Stimulated activated CD8-positive, alpha-beta memory T cell treated with anti-CD3 and anti-CD28 coated beads, Interleukin-15, amount 100 ng/mL, for 1 hour (primary cell): ENCODE measurements at regions not wholly inside any gene's neighbourhood (a gene's known extent, or its start where the extent isn't known, plus 50 kb on each side); places are given as distances from the start of the nearest gene placed in this dataset.
"Not testable (repeated sequence)": the region's sequence is repeated elsewhere in the genome, so short reads cannot be mapped to it uniquely, and the experiment has no call there.

ENCODE experiments used
- DNase-seq: peaks from one replicate; pipeline ENCODE4 v3.0.0-alpha.2; 2020; ENCODE audit warnings: low read depth

GRCh38 chr13:40047322-40047771 is 391.9 kb downstream of the COG6 start:
- DNase-seq, result no peak

GRCh38 chr13:40048551-40048950 is 393.1 kb downstream of the COG6 start:
- no peak for DNase-seq

- DNase-seq, result no peak
Observed at GRCh38 chr13:40052954-40053353, 397.5 kb downstream of the COG6 start.

DNA sequence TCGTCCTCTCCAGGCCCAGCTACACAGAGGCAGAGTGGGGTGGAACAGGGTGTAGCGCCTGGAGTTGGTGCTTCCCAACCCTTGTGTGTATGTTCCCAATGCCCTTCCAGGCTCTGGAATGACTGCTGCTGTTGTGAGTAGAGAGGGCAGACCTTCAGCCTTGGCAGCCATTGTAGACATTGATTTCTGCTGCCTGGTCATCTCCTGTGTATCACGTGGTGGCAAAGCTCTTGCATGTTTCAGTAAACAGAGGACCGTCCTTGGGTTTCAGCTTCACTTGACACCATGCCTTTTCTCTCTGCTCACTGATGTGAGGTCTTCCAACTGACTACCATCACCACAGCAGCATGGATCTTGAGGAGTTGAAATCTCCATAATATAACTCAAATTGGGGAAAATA is 397.9 kb downstream of the COG6 start:
- no peak for DNase-seq

GRCh38 chr13:40054422-40054821 is 399.0 kb downstream of the COG6 start:
- DNase-seq, result not testable (repeated sequence)

- no peak for DNase-seq
Observed at GRCh38 chr13:40056898-40057619, 401.6 kb downstream of the COG6 start.

DNA sequence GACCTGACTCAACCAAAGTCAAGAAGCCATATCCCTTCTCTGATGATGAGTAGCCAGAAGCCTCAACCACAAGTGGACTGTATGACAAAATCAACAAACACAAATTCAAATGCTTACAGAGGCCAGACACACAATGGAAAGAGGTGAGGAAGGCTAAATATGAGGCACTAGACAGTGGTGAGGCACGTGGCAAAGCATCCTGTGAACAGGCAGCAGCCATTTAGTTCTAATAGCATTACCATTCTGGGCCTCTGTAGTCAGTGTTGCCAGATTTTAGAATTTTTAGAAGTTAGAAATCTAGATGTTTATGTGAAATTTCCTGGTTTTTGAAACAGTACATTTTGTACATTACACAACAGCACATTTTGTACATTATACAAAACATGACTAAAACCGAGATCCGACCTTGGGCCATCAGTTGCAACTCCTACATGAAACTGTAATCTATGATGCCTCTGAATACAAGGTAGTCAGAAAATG is 403.3 kb downstream of the COG6 start:
- no peak for DNase-seq

GRCh38 chr13:40059540-40060232 is 404.2 kb downstream of the COG6 start:
- DNase-seq, result no peak

- DNase-seq, result no peak
Observed at GRCh38 chr13:40060296-40061007, 405.0 kb downstream of the COG6 start.

GRCh38 chr13:40061466-40062450 is 406.3 kb downstream of the COG6 start:
- no peak for DNase-seq

DNA sequence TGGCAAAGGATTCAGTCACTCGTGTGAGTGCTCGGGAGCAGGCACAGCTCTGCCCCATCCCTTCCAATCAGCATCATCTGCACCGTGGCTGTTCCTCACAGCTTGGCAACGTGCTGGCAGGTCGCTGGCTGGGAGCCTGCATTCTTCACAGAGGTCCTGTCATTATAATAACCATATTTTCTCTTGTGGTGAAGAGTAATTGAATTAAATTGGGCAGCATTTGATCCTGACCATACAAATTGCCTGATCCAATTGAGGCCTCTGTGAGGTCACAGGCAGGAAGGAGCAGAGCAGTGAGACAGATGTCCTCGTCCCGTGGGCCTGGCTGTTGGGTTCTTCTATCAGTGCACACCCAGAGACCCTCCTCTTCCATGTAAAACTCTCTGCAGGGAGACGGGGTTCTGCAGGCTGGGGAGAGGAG is 407.8 kb downstream of the COG6 start:
- no peak for DNase-seq

GRCh38 chr13:40063703-40064102 is 408.2 kb downstream of the COG6 start:
- DNase-seq, result no peak

GRCh38 chr13:40064154-40065097 is 409.0 kb downstream of the COG6 start:
- no peak for DNase-seq

DNA sequence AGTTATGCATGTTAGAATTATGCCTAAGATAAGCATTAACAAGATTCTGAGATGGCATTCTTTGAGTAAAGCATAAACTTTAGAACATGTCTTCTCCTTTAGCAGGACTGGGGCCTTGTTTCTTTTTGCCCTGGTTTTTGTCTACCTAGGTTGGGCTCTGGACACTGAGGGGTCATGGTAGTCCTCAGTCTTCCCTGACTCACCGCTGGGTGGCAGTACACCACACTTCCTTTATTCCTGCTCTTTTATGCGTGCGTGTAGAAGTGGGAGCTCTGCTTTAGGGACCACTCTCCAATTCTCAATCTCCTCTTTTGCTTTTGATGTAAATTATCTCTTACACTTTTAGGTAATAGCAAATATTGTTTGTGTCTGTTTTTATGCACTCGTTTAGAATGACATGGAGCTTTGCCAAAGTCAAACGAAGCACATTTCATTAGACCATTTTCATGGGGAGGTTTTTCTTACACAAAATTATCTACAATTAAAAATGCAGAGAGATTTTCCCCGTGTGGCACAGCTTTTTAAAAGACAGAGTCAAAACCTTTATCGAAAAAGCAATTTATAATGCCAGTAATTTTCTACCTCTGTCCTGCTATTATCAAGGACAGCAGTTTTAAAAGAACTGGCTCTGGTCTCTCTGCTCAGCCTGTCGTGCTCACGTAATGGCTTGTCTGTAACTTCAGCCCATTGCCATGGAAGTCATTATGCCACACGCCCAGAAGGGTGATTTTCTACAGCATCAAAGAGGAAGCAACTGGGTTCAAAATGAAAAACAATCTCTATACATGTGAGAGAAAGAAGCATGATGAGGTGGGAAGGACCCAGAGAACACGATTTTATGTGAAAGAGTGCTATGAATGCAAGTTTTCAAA is 413.9 kb downstream of the COG6 start:
- peak; percentile 61 for DNase-seq

DNA sequence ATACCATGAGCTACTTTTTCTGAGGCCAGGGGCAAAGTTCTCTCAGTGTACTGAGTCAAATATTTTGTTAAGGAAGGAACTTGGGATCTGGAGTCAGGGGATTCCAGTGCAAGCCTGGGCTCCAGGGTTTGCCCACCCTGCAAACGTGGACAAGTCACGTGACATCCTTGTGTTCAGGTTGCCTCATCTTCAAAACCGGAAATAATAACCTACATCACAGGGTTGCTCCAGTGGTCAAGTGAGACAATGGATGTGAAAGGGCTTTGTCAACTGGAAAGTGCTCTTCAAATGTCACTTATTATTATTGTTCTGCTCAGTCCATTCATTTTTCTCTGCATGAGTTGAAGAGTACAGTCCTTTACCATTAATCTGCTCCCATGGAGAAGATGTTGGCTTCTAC is 414.9 kb downstream of the COG6 start:
- DNase-seq, result no peak

DNA sequence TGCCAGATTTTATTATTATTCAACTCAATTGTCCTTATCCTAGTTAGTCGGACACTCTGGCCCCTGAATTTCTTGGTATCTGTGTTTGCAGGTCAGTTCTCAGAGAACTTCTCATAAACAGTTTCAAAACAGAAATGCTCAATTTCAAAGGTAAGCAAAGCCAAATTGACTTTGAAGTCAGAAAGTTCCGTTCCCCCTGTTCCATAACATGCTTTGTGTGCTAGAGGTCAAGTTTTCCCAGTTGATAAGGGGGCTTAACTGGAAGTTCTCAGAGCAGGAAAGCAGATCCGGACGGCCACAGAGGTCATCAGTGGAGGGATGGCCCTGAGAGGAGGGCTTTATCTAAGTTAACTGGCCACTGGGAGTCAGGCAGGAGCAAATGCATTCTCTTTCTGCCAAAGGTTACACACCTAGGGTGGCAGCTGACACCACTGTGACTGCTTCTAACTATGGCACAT is 417.2 kb downstream of the COG6 start:
- no peak for DNase-seq

DNA sequence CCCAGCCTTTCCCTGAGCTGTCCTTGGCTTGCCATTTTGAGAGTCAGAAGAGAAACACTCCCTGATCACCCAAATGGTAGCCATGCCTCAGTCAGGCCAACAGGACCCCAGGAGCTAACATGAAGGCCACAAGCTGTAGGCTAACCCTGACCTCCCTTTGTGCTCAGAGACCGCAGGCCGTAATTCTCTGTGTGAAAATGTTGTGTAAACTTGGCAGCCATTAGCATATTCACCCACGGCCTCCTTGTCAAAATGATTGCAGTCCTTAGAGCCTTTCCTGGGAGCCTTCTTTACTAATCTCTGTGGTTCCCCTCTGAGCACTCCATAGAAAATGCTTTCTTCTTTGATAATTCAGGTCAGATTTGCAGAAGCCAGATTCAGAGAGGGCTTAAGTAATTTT is 418.9 kb downstream of the COG6 start:
- DNase-seq, result no peak

DNA sequence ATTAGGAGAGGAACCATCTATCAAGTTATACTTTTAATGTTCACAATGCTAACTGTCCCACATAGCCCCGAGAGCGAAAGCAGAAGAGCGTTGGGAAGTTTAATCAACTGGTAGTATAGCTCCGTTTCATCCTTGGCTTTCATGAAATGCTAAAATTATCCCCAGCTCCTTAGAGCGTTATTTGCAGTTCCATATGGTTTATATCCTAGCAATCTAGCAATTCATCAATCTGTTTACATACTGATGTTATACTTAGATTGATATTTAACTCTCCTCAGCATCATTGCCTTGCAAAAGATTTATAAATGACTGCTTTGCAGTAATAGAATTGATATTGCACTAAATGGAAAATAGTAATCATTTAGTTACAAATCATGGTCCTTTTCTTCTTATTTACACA is 419.8 kb downstream of the COG6 start:
- DNase-seq, result no peak

- DNase-seq, result no peak
Observed at GRCh38 chr13:40076765-40077362, 421.4 kb downstream of the COG6 start.
